K562 (cell line): ENCODE measurements at regions not wholly inside any gene's neighbourhood (a gene's known extent, or its start where the extent isn't known, plus 50 kb on each side); places are given as distances from the start of the nearest gene placed in this dataset.

Experiments
- CCAR2 ChIP-seq: fragments of 200-400 bp; formaldehyde crosslinking; IDR thresholded peaks from 2 replicates; pipeline ENCODE4 v1.6.1; 2017; ENCODE audit warnings: mild to moderate bottlenecking, low read depth, low read length
- CREM ChIP-seq: IDR thresholded peaks from 2 replicates; pipeline ENCODE4 v1.6.1; 2014; ENCODE audit warnings: antibody characterized with exemption, low read depth
- NCOR1 ChIP-seq: fragments of 450-650 bp; IDR thresholded peaks from 2 replicates; pipeline ENCODE4 v1.6.1; 2016; ENCODE audit warnings: mild to moderate bottlenecking, moderate library complexity
- SAP30 ChIP-seq: fragments of 200-600 bp; sonication (generic); IDR thresholded peaks from 2 replicates; pipeline ENCODE4 v1.6.1; 2012; ENCODE audit warnings: borderline replicate concordance, low read depth, mild to moderate bottlenecking, moderate library complexity, low read length, control low read depth, inconsistent platforms; ENCODE audit not compliant: insufficient read depth, poor library complexity, severe bottlenecking
- SRF ChIP-seq, 2 experiments: fragments of 250-450, 450-650 bp in 1 of 2; sonication (Bioruptor Pico) in 1 of 2; sonication (generic) in 1 of 2; formaldehyde crosslinking; IDR thresholded peaks; 2 replicates each; pipeline versions ENCODE4 v1.5.0 to v1.5.1; 2020 to 2022; ENCODE audit warnings: mild to moderate bottlenecking in 1 of 2, missing genetic modification reagents in 1 of 2
- ZNF12 ChIP-seq: sonication (generic); formaldehyde crosslinking; IDR thresholded peaks from 2 replicates; pipeline ENCODE4 v1.4.0; 2020; ENCODE audit warnings: mild to moderate bottlenecking, missing genetic modification reagents
- ZNF561 ChIP-seq: fragments of 450-650 bp; formaldehyde crosslinking; conservative IDR thresholded peaks from 2 replicates; pipeline ENCODE4 v1.4.0; 2020; ENCODE audit warnings: mild to moderate bottlenecking, moderate library complexity
- ZNF699 ChIP-seq: fragments of 250-450 bp; sonication (Bioruptor Pico); IDR thresholded peaks from 2 replicates; pipeline ENCODE4 v1.8.0; 2021; ENCODE audit warnings: mild to moderate bottlenecking, moderate library complexity; ENCODE audit not compliant: insufficient replicate concordance
- TF ChIP-seq, protein P1 (sequence below): sonication (generic); IDR thresholded peaks from 2 replicates; pipeline ENCODE4 v1.6.1; 2016
- TF ChIP-seq, protein P2 (sequence below): IDR thresholded peaks from 2 replicates; pipeline ENCODE4 v1.6.1; 2014; ENCODE audit warnings: antibody characterized with exemption
- TF ChIP-seq, protein P3 (sequence below): sonication (generic); formaldehyde crosslinking; IDR thresholded peaks from 2 replicates; pipeline ENCODE4 v1.8.0; 2023; ENCODE audit warnings: mild to moderate bottlenecking, missing genetic modification reagents
- TF ChIP-seq, protein P4 (sequence below): sonication (generic); formaldehyde crosslinking; IDR thresholded peaks from 2 replicates; pipeline ENCODE4 v1.4.0; 2020; ENCODE audit warnings: mild to moderate bottlenecking, missing genetic modification reagents
- TF ChIP-seq, protein P5 (sequence below): fragments of 450-650 bp; IDR thresholded peaks from 2 replicates; pipeline ENCODE4 v1.7.0; 2016; ENCODE audit warnings: borderline replicate concordance
- TF ChIP-seq, protein P6 (sequence below): fragments of 250-450 bp; sonication (Bioruptor Pico); IDR thresholded peaks from 2 replicates; pipeline ENCODE4 v1.9.0; 2021; ENCODE audit warnings: mild to moderate bottlenecking

DNA sequence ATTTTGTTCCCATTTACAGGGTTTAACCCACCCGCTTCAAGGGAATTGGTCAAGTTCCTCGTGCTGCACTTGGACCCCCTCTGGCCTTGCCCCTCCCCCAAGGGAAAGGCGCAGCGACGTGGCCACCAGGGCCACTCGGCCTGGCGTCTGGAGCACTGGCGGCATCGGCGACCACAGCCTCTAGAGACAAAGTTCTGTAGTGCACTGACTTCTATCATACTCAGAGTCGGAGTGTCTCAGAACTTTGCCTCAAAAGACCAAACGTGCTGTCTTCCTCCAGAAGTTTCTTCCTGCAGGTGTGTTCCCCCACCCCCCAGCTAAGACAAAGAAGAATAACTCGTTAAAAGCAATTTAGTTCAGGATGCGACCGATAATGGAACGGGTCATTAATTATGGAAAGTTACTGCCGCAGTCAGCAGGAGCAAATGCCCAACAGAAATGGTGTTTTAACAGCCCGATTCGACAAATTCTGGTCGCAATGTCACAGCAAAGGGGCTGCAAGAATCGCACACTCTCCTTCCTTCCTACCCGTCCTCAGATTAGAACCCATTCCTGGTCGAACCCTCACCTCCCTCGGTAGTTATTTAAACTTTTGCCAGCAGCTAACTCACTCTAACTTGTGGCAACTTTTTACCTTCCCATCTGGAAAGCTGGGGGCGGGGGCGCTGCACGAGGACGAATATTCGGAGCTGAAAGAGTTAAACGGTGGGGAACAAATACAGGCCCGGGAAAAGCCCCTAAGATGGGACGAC lies 202.1 kb upstream of the NFE2L3 start (continued):
- TF ChIP-seq, protein P1, sequence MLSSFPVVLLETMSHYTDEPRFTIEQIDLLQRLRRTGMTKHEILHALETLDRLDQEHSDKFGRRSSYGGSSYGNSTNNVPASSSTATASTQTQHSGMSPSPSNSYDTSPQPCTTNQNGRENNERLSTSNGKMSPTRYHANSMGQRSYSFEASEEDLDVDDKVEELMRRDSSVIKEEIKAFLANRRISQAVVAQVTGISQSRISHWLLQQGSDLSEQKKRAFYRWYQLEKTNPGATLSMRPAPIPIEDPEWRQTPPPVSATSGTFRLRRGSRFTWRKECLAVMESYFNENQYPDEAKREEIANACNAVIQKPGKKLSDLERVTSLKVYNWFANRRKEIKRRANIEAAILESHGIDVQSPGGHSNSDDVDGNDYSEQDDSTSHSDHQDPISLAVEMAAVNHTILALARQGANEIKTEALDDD: no peak
- TF ChIP-seq SRF (CRISPR knock-in tag; IDR thresholded peaks at IDR 0.05): 0 out of 4 replicates have a peak, but pooled peaks of 1 of the 2 experiments have one; percentile 12
- TF ChIP-seq CCAR2: no peak
- no peak for TF ChIP-seq ZNF12 (CRISPR knock-in tag)
- TF ChIP-seq, protein P2, sequence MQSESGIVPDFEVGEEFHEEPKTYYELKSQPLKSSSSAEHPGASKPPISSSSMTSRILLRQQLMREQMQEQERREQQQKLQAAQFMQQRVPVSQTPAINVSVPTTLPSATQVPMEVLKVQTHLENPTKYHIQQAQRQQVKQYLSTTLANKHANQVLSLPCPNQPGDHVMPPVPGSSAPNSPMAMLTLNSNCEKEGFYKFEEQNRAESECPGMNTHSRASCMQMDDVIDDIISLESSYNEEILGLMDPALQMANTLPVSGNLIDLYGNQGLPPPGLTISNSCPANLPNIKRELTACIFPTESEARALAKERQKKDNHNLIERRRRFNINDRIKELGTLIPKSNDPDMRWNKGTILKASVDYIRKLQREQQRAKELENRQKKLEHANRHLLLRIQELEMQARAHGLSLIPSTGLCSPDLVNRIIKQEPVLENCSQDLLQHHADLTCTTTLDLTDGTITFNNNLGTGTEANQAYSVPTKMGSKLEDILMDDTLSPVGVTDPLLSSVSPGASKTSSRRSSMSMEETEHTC: no peak
- TF ChIP-seq SAP30: no peak
- TF ChIP-seq, protein P3, sequence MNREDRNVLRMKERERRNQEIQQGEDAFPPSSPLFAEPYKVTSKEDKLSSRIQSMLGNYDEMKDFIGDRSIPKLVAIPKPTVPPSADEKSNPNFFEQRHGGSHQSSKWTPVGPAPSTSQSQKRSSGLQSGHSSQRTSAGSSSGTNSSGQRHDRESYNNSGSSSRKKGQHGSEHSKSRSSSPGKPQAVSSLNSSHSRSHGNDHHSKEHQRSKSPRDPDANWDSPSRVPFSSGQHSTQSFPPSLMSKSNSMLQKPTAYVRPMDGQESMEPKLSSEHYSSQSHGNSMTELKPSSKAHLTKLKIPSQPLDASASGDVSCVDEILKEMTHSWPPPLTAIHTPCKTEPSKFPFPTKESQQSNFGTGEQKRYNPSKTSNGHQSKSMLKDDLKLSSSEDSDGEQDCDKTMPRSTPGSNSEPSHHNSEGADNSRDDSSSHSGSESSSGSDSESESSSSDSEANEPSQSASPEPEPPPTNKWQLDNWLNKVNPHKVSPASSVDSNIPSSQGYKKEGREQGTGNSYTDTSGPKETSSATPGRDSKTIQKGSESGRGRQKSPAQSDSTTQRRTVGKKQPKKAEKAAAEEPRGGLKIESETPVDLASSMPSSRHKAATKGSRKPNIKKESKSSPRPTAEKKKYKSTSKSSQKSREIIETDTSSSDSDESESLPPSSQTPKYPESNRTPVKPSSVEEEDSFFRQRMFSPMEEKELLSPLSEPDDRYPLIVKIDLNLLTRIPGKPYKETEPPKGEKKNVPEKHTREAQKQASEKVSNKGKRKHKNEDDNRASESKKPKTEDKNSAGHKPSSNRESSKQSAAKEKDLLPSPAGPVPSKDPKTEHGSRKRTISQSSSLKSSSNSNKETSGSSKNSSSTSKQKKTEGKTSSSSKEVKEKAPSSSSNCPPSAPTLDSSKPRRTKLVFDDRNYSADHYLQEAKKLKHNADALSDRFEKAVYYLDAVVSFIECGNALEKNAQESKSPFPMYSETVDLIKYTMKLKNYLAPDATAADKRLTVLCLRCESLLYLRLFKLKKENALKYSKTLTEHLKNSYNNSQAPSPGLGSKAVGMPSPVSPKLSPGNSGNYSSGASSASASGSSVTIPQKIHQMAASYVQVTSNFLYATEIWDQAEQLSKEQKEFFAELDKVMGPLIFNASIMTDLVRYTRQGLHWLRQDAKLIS (CRISPR knock-in tag): no peak
- peak; percentile 58; the same call in 1 of the 2 replicates for TF ChIP-seq CREM
- peak; percentile 9; the same call in 1 of the 2 replicates for TF ChIP-seq NCOR1
- no peak for TF ChIP-seq ZNF561 (CRISPR knock-in tag)
- TF ChIP-seq, protein P4, sequence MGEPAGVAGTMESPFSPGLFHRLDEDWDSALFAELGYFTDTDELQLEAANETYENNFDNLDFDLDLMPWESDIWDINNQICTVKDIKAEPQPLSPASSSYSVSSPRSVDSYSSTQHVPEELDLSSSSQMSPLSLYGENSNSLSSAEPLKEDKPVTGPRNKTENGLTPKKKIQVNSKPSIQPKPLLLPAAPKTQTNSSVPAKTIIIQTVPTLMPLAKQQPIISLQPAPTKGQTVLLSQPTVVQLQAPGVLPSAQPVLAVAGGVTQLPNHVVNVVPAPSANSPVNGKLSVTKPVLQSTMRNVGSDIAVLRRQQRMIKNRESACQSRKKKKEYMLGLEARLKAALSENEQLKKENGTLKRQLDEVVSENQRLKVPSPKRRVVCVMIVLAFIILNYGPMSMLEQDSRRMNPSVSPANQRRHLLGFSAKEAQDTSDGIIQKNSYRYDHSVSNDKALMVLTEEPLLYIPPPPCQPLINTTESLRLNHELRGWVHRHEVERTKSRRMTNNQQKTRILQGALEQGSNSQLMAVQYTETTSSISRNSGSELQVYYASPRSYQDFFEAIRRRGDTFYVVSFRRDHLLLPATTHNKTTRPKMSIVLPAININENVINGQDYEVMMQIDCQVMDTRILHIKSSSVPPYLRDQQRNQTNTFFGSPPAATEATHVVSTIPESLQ: no peak
- TF ChIP-seq, protein P5, sequence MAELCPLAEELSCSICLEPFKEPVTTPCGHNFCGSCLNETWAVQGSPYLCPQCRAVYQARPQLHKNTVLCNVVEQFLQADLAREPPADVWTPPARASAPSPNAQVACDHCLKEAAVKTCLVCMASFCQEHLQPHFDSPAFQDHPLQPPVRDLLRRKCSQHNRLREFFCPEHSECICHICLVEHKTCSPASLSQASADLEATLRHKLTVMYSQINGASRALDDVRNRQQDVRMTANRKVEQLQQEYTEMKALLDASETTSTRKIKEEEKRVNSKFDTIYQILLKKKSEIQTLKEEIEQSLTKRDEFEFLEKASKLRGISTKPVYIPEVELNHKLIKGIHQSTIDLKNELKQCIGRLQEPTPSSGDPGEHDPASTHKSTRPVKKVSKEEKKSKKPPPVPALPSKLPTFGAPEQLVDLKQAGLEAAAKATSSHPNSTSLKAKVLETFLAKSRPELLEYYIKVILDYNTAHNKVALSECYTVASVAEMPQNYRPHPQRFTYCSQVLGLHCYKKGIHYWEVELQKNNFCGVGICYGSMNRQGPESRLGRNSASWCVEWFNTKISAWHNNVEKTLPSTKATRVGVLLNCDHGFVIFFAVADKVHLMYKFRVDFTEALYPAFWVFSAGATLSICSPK: no peak
- TF ChIP-seq, protein P6, sequence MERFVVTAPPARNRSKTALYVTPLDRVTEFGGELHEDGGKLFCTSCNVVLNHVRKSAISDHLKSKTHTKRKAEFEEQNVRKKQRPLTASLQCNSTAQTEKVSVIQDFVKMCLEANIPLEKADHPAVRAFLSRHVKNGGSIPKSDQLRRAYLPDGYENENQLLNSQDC (CRISPR knock-in tag): no peak
- TF ChIP-seq ZNF699 (CRISPR knock-in tag): no peak
